ENCODE measurements at regions not wholly inside any gene's neighbourhood (a gene's known extent, or its start where the extent isn't known, plus 50 kb on each side); places are given as distances from the start of the nearest gene placed in this dataset.

GRCh38 chr9:738209-738915, 103.1 kb upstream of the DMRT1 start:
- Mint-ChIP-seq H3K9me3 (ENCODE audit: unreplicated experiment) (no peaks in the 10 kb centered on the region), H3K4me3 (ENCODE audit: unreplicated experiment) (no peak overlapping the region), H3K27me3 (ENCODE audit: unreplicated experiment) (no peaks in the 10 kb centered on the region), H3K36me3 (ENCODE audit: unreplicated experiment) (peaks cover 16% of the 10 kb centered on the region), H3K4me1 (ENCODE audit: unreplicated experiment) (peaks cover 12% of the 10 kb centered on the region), H3K27ac (ENCODE audit: unreplicated experiment) (no peak overlapping the region)
- DNase-seq (ENCODE audit: extremely low spot score, unreplicated experiment), result no peak
- no peak for TF ChIP-seq CTCF (IDR thresholded peaks at IDR 0.05)

- no peak overlapping the region for H3K27ac Mint-ChIP-seq (ENCODE audit: unreplicated experiment)
- no peak for DNase-seq (ENCODE audit: extremely low spot score, unreplicated experiment)
- no peaks in the 10 kb centered on the region for H3K9me3 Mint-ChIP-seq (ENCODE audit: unreplicated experiment)
- H3K36me3 Mint-ChIP-seq (ENCODE audit: unreplicated experiment), result peaks cover 16% of the 10 kb centered on the region
- H3K4me3 Mint-ChIP-seq (ENCODE audit: unreplicated experiment), result no peak overlapping the region
- TF ChIP-seq CTCF (IDR thresholded peaks at IDR 0.05), result no peak
- H3K27me3 Mint-ChIP-seq (ENCODE audit: unreplicated experiment), result no peaks in the 10 kb centered on the region
- H3K4me1 Mint-ChIP-seq (ENCODE audit: unreplicated experiment), result peaks cover 12% of the 10 kb centered on the region
These were observed 102.1 kb upstream of the DMRT1 start for GRCh38 chr9:739362-739761.

- DNase-seq (ENCODE audit: extremely low spot score, unreplicated experiment), result no peak
- H3K36me3 Mint-ChIP-seq (ENCODE audit: unreplicated experiment), result peaks cover 16% of the 10 kb centered on the region
- H3K4me1 Mint-ChIP-seq (ENCODE audit: unreplicated experiment), result peaks cover 6% of the 10 kb centered on the region
- no peak for TF ChIP-seq CTCF (IDR thresholded peaks at IDR 0.05)
- no peaks in the 10 kb centered on the region for H3K27me3 Mint-ChIP-seq (ENCODE audit: unreplicated experiment)
- no peak overlapping the region for H3K27ac Mint-ChIP-seq (ENCODE audit: unreplicated experiment)
- no peaks in the 10 kb centered on the region for H3K9me3 Mint-ChIP-seq (ENCODE audit: unreplicated experiment)
- no peak overlapping the region for H3K4me3 Mint-ChIP-seq (ENCODE audit: unreplicated experiment)
These were observed 101.3 kb upstream of the DMRT1 start for GRCh38 chr9:740221-740620.

GRCh38 chr9:742104-742503, 99.4 kb upstream of the DMRT1 start:
- Mint-ChIP-seq H3K4me3 (ENCODE audit: unreplicated experiment) (no peak overlapping the region), H3K27ac (ENCODE audit: unreplicated experiment) (no peak overlapping the region), H3K4me1 (ENCODE audit: unreplicated experiment) (peaks cover 2% of the 10 kb centered on the region), H3K9me3 (ENCODE audit: unreplicated experiment) (no peaks in the 10 kb centered on the region), H3K27me3 (ENCODE audit: unreplicated experiment) (no peaks in the 10 kb centered on the region), H3K36me3 (ENCODE audit: unreplicated experiment) (peaks cover 16% of the 10 kb centered on the region)
- DNase-seq (ENCODE audit: extremely low spot score, unreplicated experiment), result no peak
- TF ChIP-seq CTCF (IDR thresholded peaks at IDR 0.05), result no peak

GRCh38 chr9:742914-743589, 98.4 kb upstream of the DMRT1 start:
- peaks cover 16% of the 10 kb centered on the region for H3K36me3 Mint-ChIP-seq (ENCODE audit: unreplicated experiment)
- H3K9me3 Mint-ChIP-seq (ENCODE audit: unreplicated experiment), result no peaks in the 10 kb centered on the region
- peaks cover 2% of the 10 kb centered on the region for H3K4me1 Mint-ChIP-seq (ENCODE audit: unreplicated experiment)
- H3K27ac Mint-ChIP-seq (ENCODE audit: unreplicated experiment), result no peak overlapping the region
- no peak for TF ChIP-seq CTCF (IDR thresholded peaks at IDR 0.05)
- H3K4me3 Mint-ChIP-seq (ENCODE audit: unreplicated experiment), result no peak overlapping the region
- DNase-seq (ENCODE audit: extremely low spot score, unreplicated experiment), result no peak
- H3K27me3 Mint-ChIP-seq (ENCODE audit: unreplicated experiment), result no peaks in the 10 kb centered on the region

All from osteocyte (in vitro differentiated cells).